ENCODE measurements at regions not wholly inside any gene's neighbourhood (a gene's known extent, or its start where the extent isn't known, plus 50 kb on each side); places are given as distances from the start of the nearest gene placed in this dataset.

DNA sequence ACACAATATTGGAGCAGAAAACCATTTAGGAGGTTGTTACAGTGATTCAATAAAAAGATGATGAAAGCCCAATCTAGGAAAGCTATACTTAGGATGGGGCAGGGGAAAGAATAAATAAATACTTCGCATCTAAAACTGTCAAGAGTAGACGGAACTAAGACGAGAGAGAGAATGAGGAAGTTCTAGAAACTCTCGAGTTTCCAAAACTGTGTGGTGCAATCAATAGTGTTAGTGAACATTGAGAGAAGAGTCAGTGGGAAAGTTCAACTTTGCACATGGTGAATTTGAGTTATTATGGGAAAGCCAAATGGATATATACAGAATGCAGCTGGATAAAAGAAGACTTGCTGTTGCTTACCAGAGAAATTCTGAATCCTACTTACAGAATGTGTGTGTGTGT lies 133.8 kb upstream of the MEOX2 start:
- Histone ChIP-seq H3K4me2 (ENCODE audit: low read depth, low read length) (no peak overlapping the region), H3K4me3 (ENCODE audit: insufficient read depth, low read depth, low read length) (no peak overlapping the region), H3K9me1 (ENCODE audit: insufficient read depth, low read length) (no peaks in the 10 kb centered on the region), H3K27ac (ENCODE audit: insufficient read depth, low read length) (no peak overlapping the region), H2BK5ac (ENCODE audit: low read depth, low read length, poor library complexity, severe bottlenecking) (no peak overlapping the region), H2AK9ac (replicated peaks; ENCODE audit: low read depth, low read length, poor library complexity) (no peak overlapping the region), H2BK120ac (ENCODE audit: low read depth, low read length) (no peak overlapping the region), H3K18ac (ENCODE audit: low read depth, low read length) (no peak overlapping the region), H2BK15ac (ENCODE audit: low read depth, low read length) (no peak overlapping the region), H3K56ac (ENCODE audit: extremely low read depth, insufficient read depth, low read length) (no peak overlapping the region), H3K9ac (ENCODE audit: low read depth, low read length) (no peak overlapping the region), H3K4me1 (ENCODE audit: control insufficient read depth, insufficient read depth, low read length) (0 out of 2 replicates have a peak, but pooled peaks cover 1% of the 10 kb centered on the region), H2BK20ac (ENCODE audit: low read depth, low read length) (no peak overlapping the region), H3K23ac (ENCODE audit: low read depth, low read length) (no peak overlapping the region), H4K8ac (ENCODE audit: low read depth in 2 of 2, low read length in 2 of 2) (no peak overlapping the region), H3K79me1 (ENCODE audit: low read depth in 1 of 2, low read length in 2 of 2) (no peaks in the 10 kb centered on the region), H4K91ac (ENCODE audit: insufficient read depth, low read depth, low read length) (no peak overlapping the region), H3K36me3 (ENCODE audit: control insufficient read depth, insufficient read depth, low read length) (no peaks in the 10 kb centered on the region), H3K27me3 (ENCODE audit: control insufficient read depth, insufficient read depth, low read length) (no peaks in the 10 kb centered on the region), H4K20me1 (ENCODE audit: insufficient read depth, low read length) (no peaks in the 10 kb centered on the region), H2AK5ac (ENCODE audit: low read depth, low read length) (no peak overlapping the region), H2AFZ (replicated peaks; ENCODE audit: low read length, poor library complexity) (no peak overlapping the region), H4K5ac (ENCODE audit: low read depth, low read length) (no peak overlapping the region), H3K14ac (replicated peaks; ENCODE audit: low read depth, low read length) (no peak overlapping the region), H3K4ac (ENCODE audit: low read depth, low read length) (no peak overlapping the region), H3K9me3 (ENCODE audit: control insufficient read depth, insufficient read depth, low read length) (no peaks in the 10 kb centered on the region)
- in situ Hi-C loops (cut with MboI; ENCODE audit: low sequenced_read_pairs) (no loop called here), dilution Hi-C loops (cut with HindIII; ENCODE audit: low sequenced_read_pairs, unreplicated experiment) (no loop called here), intact Hi-C loops (cut with micrococcal nuclease) (no loop called here)
- 71% methylated on average over 4 of the region's 4 CpGs; no CpG with 5 or more reads in 1 of the 2 experiments for WGBS, 2 experiments (ENCODE audit: extremely low coverage in 2 of 2, insufficient read length in 1 of 2)
- ATAC-seq (ENCODE audit: low read depth), result no peak
- BruUV-seq (replicated peaks), result no TSS peak
- POLR2A ChIA-PET (ENCODE audit: unreplicated experiment), result no interaction called here
- TF ChIP-seq ELK1 (IDR thresholded peaks at IDR 0.05; ENCODE audit: borderline replicate concordance, low read depth, low read length) (no peak), RAD21 (IDR thresholded peaks at IDR 0.05; ENCODE audit: low read length) (no peak), MXI1 (IDR thresholded peaks at IDR 0.05; ENCODE audit: borderline replicate concordance, low read depth, low read length) (no peak), SMC3 (IDR thresholded peaks at IDR 0.05; ENCODE audit: low read depth, low read length) (no peak)
- TF ChIP-seq, protein P1, sequence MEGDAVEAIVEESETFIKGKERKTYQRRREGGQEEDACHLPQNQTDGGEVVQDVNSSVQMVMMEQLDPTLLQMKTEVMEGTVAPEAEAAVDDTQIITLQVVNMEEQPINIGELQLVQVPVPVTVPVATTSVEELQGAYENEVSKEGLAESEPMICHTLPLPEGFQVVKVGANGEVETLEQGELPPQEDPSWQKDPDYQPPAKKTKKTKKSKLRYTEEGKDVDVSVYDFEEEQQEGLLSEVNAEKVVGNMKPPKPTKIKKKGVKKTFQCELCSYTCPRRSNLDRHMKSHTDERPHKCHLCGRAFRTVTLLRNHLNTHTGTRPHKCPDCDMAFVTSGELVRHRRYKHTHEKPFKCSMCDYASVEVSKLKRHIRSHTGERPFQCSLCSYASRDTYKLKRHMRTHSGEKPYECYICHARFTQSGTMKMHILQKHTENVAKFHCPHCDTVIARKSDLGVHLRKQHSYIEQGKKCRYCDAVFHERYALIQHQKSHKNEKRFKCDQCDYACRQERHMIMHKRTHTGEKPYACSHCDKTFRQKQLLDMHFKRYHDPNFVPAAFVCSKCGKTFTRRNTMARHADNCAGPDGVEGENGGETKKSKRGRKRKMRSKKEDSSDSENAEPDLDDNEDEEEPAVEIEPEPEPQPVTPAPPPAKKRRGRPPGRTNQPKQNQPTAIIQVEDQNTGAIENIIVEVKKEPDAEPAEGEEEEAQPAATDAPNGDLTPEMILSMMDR (conservative IDR thresholded peaks at IDR 0.05; ENCODE audit: low read depth, low read length), result no peak
- DNase-seq, result no peak
- CTCF ChIA-PET, result interaction anchor here (2.2 kb wide), 1 partner anchor 11 kb away, joined by 6 read pairs; no protein-coding TSS in a partner anchor
